GM23338 (cell line): ENCODE measurements at regions not wholly inside any gene's neighbourhood (a gene's known extent, or its start where the extent isn't known, plus 50 kb on each side); places are given as distances from the start of the nearest gene placed in this dataset.

Experiments used
- ATAC-seq: fragments of 200-7000 bp; cut with Tn5 transposase; 3 replicates; pipeline ENCODE4 v1.9.1; 2020
- DNase-seq: peaks from one replicate; pipeline ENCODE4 v3.0.0-alpha.2; 2015; ENCODE audit warnings: low spot score
- H2AFZ ChIP-seq: fragments of 200-600 bp; sonication (generic); 2 replicates; pipeline ENCODE4 v1.8.0; 2016; ENCODE audit warnings: antibody characterized with exemption, mild to moderate bottlenecking, moderate library complexity
- H3F3A ChIP-seq: fragments of 200-600 bp; sonication (generic); replicated peaks from 2 replicates; pipeline ENCODE4 v1.8.0; 2017; ENCODE audit warnings: antibody characterized with exemption, mixed run types, low read depth
- H3K27ac ChIP-seq: fragments of 200-600 bp; sonication (generic); 2 replicates; pipeline ENCODE4 v1.6.1; 2016; ENCODE audit warnings: low read depth
- H3K27me3 ChIP-seq: fragments of 200-600 bp; sonication (generic); 2 replicates; pipeline ENCODE4 v1.8.0; 2016; ENCODE audit warnings: mild to moderate bottlenecking, mixed run types, moderate library complexity; ENCODE audit not compliant: insufficient read depth
- H3K36me3 ChIP-seq: fragments of 200-600 bp; sonication (generic); 2 replicates; pipeline ENCODE4 v1.8.0; 2016; ENCODE audit warnings: mild to moderate bottlenecking; ENCODE audit not compliant: insufficient read depth
- H3K4me1 ChIP-seq: fragments of 200-600 bp; sonication (generic); 2 replicates; pipeline ENCODE4 v1.8.0; 2016; ENCODE audit warnings: mild to moderate bottlenecking, moderate library complexity; ENCODE audit not compliant: insufficient read depth
- H3K4me2 ChIP-seq: fragments of 200-600 bp; sonication (generic); 2 replicates; pipeline ENCODE4 v1.7.1; 2017; ENCODE audit warnings: mixed run types
- H3K4me3 ChIP-seq: fragments of 200-600 bp; sonication (generic); 2 replicates; pipeline ENCODE4 v1.6.1; 2016; ENCODE audit warnings: mixed run types
- H3K79me2 ChIP-seq: fragments of 200-600 bp; sonication (generic); replicated peaks from 2 replicates; pipeline ENCODE4 v1.8.0; 2017; ENCODE audit warnings: mild to moderate bottlenecking; ENCODE audit not compliant: insufficient read depth
- H3K9me2 ChIP-seq: fragments of 200-600 bp; sonication (generic); 2 replicates; pipeline ENCODE4 v1.8.0; 2017; ENCODE audit not compliant: insufficient read depth
- H4K20me1 ChIP-seq: fragments of 200-600 bp; sonication (generic); replicated peaks from 2 replicates; pipeline ENCODE4 v1.8.0; 2017; ENCODE audit warnings: mild to moderate bottlenecking; ENCODE audit not compliant: insufficient read depth
- H3K27ac Mint-ChIP-seq: 2 replicates; pipeline ENCODE4 v1.8.0; 2020; ENCODE audit warnings: inconsistent platforms, mild to moderate bottlenecking, moderate library complexity, mixed read lengths
- H3K27me3 Mint-ChIP-seq: 3 replicates; pipeline ENCODE4 v1.8.0; 2022; ENCODE audit warnings: low read depth, mild to moderate bottlenecking, moderate library complexity, mixed read lengths, inconsistent platforms; ENCODE audit not compliant: insufficient read depth, poor library complexity
- H3K36me3 Mint-ChIP-seq: 3 replicates; pipeline ENCODE4 v1.8.0; 2021; ENCODE audit warnings: low read depth, mild to moderate bottlenecking, inconsistent platforms, moderate library complexity, mixed read lengths
- H3K4me1 Mint-ChIP-seq: 3 replicates; pipeline ENCODE4 v1.8.0; 2020; ENCODE audit warnings: mild to moderate bottlenecking, inconsistent platforms, mixed read lengths
- H3K4me3 Mint-ChIP-seq: 3 replicates; pipeline ENCODE4 v1.8.0; 2021; ENCODE audit warnings: moderate library complexity, mild to moderate bottlenecking, inconsistent platforms, mixed read lengths
- H3K9me3 Mint-ChIP-seq: 3 replicates; pipeline ENCODE4 v1.8.0; 2020; ENCODE audit warnings: moderate library complexity, mild to moderate bottlenecking, inconsistent platforms, mixed read lengths
- CREB1 ChIP-seq: fragments of 250-450 bp; sonication (Bioruptor Pico); IDR thresholded peaks from 2 replicates; pipeline ENCODE4 v1.5.0; 2020; ENCODE audit warnings: low read depth, mild to moderate bottlenecking, moderate library complexity
- ETS1 ChIP-seq: IDR thresholded peaks from 2 replicates; pipeline ENCODE4 v1.6.1; 2016; ENCODE audit warnings: antibody characterized with exemption
- EZH2 ChIP-seq: fragments of 200-600 bp; sonication (generic); IDR thresholded peaks from one replicate; pipeline ENCODE4 v1.8.0; 2017; ENCODE audit warnings: antibody characterized with exemption, mild to moderate bottlenecking, low read depth; ENCODE audit not compliant: unreplicated experiment
- EZH2phosphoT487 ChIP-seq: fragments of 200-600 bp; sonication (generic); IDR thresholded peaks from one replicate; pipeline ENCODE4 v1.8.1; 2018; ENCODE audit warnings: antibody characterized with exemption; ENCODE audit not compliant: unreplicated experiment
- JUNB ChIP-seq: IDR thresholded peaks from one replicate; pipeline ENCODE4 v1.6.1; 2016; ENCODE audit warnings: antibody characterized with exemption; ENCODE audit not compliant: unreplicated experiment
- NANOG ChIP-seq: IDR thresholded peaks from 2 replicates; pipeline ENCODE4 v1.6.1; 2016; ENCODE audit warnings: antibody characterized with exemption, borderline replicate concordance
- REST ChIP-seq: IDR thresholded peaks from one replicate; pipeline ENCODE4 v1.6.1; 2018; ENCODE audit warnings: antibody characterized with exemption; ENCODE audit not compliant: unreplicated experiment
- STAT1 ChIP-seq: IDR thresholded peaks from one replicate; pipeline ENCODE4 v1.6.1; 2016; ENCODE audit warnings: antibody characterized with exemption; ENCODE audit not compliant: unreplicated experiment
- ZNF114 ChIP-seq: fragments of 250-450 bp; sonication (Bioruptor Pico); IDR thresholded peaks from 2 replicates; pipeline ENCODE4 v1.5.0; 2020; ENCODE audit warnings: mild to moderate bottlenecking, moderate library complexity
- ZNF331 ChIP-seq: fragments of 250-450 bp; sonication (Bioruptor Pico); IDR thresholded peaks from 2 replicates; pipeline ENCODE4 v1.5.0; 2020; ENCODE audit warnings: low read depth, mild to moderate bottlenecking, moderate library complexity

GRCh38 chr4:9599266-9599665 is 155.1 kb downstream of the DEFB131A start:
- Histone ChIP-seq H3K4me2 (no peak overlapping the region), H3K27ac (no peak overlapping the region), H2AFZ (no peak overlapping the region), H3K27me3 (no peaks in the 10 kb centered on the region), H3K9me2 (no peaks in the 10 kb centered on the region), H3K4me3 (no peak overlapping the region), H3F3A (no peaks in the 10 kb centered on the region), H3K4me1 (peaks cover 5% of the 10 kb centered on the region; the same call in 1 of the 2 replicates), H3K79me2 (no peaks in the 10 kb centered on the region), H4K20me1 (no peaks in the 10 kb centered on the region), H3K36me3 (no peaks in the 10 kb centered on the region)
- Mint-ChIP-seq H3K4me1 (peaks cover 36% of the 10 kb centered on the region), H3K9me3 (no peaks in the 10 kb centered on the region), H3K4me3 (no peak overlapping the region), H3K27me3 (peaks cover 9% of the 10 kb centered on the region), H3K36me3 (no peaks in the 10 kb centered on the region), H3K27ac (no peak overlapping the region)
- TF ChIP-seq STAT1: no peak
- no peak for TF ChIP-seq EZH2
- TF ChIP-seq JUNB: no peak
- no peak for TF ChIP-seq ZNF331
- TF ChIP-seq EZH2phosphoT487: no peak
- ATAC-seq (no peak), DNase-seq (no peak)

- H3K27ac Mint-ChIP-seq: no peak overlapping the region
- no peak for TF ChIP-seq JUNB
- no peak for TF ChIP-seq CREB1 (CRISPR knock-in tag)
- no peak for TF ChIP-seq EZH2
These were observed 156.0 kb downstream of the DEFB131A start for GRCh38 chr4:9600246-9600645.

GRCh38 chr4:9602389-9602914 is 158.2 kb downstream of the DEFB131A start:
- no peak overlapping the region for H3K27ac ChIP-seq
- peak overlapping the region; percentile 28; the same call in 1 of the 2 replicates for H3K27ac Mint-ChIP-seq
- H4K20me1 ChIP-seq: no peaks in the 10 kb centered on the region
- ATAC-seq: no peak
- H2AFZ ChIP-seq: no peak overlapping the region
- H3K4me1 ChIP-seq: peaks cover 5% of the 10 kb centered on the region; the same call in 1 of the 2 replicates
- no peak overlapping the region for H3K4me3 ChIP-seq
- no peaks in the 10 kb centered on the region for H3K36me3 ChIP-seq
- no peaks in the 10 kb centered on the region for H3K79me2 ChIP-seq
- DNase-seq: no peak
- no peaks in the 10 kb centered on the region for H3K9me2 ChIP-seq
- H3K27me3 Mint-ChIP-seq: peaks cover 13% of the 10 kb centered on the region
- no peak overlapping the region for H3K4me2 ChIP-seq
- no peaks in the 10 kb centered on the region for H3K27me3 ChIP-seq
- H3K4me3 Mint-ChIP-seq: no peak overlapping the region
- no peaks in the 10 kb centered on the region for H3F3A ChIP-seq
- H3K36me3 Mint-ChIP-seq: no peaks in the 10 kb centered on the region
- peaks cover 53% of the 10 kb centered on the region for H3K4me1 Mint-ChIP-seq
- H3K9me3 Mint-ChIP-seq: no peaks in the 10 kb centered on the region
- no peak for TF ChIP-seq CREB1 (CRISPR knock-in tag)
- TF ChIP-seq STAT1: no peak
- no peak for TF ChIP-seq JUNB
- TF ChIP-seq ETS1: no peak
- no peak for TF ChIP-seq NANOG
- no peak for TF ChIP-seq REST
- TF ChIP-seq ZNF114: no peak
- TF ChIP-seq EZH2phosphoT487: no peak
- no peak for TF ChIP-seq EZH2

More at GRCh38 chr4:9600246-9600645, 156.0 kb downstream of the DEFB131A start:
- Mint-ChIP-seq H3K36me3 (no peaks in the 10 kb centered on the region), H3K4me3 (no peak overlapping the region), H3K4me1 (peaks cover 45% of the 10 kb centered on the region), H3K9me3 (no peaks in the 10 kb centered on the region), H3K27me3 (peaks cover 9% of the 10 kb centered on the region)
- Histone ChIP-seq H3K9me2 (no peaks in the 10 kb centered on the region), H3K4me1 (peaks cover 5% of the 10 kb centered on the region; the same call in 1 of the 2 replicates), H2AFZ (no peak overlapping the region), H3K79me2 (no peaks in the 10 kb centered on the region), H3K4me2 (no peak overlapping the region), H4K20me1 (no peaks in the 10 kb centered on the region), H3K36me3 (no peaks in the 10 kb centered on the region), H3K4me3 (no peak overlapping the region), H3K27me3 (no peaks in the 10 kb centered on the region), H3K27ac (no peak overlapping the region), H3F3A (no peaks in the 10 kb centered on the region)
- ATAC-seq (no peak), DNase-seq (no peak)
